Neural progenitor cell (in vitro differentiated cells): ENCODE measurements at regions not wholly inside any gene's neighbourhood (a gene's known extent, or its start where the extent isn't known, plus 50 kb on each side); places are given as distances from the start of the nearest gene placed in this dataset.

Source experiments
- EZH2 ChIP-seq: fragments of 200-600 bp; sonication (generic); IDR thresholded peaks from 2 replicates; pipeline ENCODE4 v1.6.1; 2017; ENCODE audit warnings: antibody characterized with exemption, mild to moderate bottlenecking, moderate library complexity
- TF ChIP-seq, protein P1 (sequence below): fragments of 200-600 bp; sonication (generic); IDR thresholded peaks from 2 replicates; pipeline ENCODE4 v1.5.1; 2017; ENCODE audit warnings: antibody characterized with exemption, mild to moderate bottlenecking

DNA sequence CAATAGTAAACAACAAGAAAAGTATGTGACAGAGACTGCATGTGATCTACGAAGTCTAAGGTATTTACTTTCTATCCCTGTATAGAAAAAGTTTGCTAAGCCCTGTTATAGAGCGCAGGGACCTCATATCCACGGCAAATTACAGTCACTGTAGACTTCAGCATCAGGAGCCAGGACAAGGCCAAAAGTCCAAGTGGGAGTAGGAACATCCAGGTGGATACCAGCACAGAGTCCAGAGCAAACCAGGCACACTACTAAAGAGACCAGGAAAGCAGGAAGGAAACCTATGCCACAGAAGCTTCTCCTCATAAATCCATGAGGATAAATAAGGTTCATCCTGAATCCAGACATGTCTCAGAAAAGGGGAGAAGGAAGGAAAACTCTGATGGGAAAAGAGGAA, 342.2 kb upstream of the HTR2A start:
- TF ChIP-seq, protein P1, sequence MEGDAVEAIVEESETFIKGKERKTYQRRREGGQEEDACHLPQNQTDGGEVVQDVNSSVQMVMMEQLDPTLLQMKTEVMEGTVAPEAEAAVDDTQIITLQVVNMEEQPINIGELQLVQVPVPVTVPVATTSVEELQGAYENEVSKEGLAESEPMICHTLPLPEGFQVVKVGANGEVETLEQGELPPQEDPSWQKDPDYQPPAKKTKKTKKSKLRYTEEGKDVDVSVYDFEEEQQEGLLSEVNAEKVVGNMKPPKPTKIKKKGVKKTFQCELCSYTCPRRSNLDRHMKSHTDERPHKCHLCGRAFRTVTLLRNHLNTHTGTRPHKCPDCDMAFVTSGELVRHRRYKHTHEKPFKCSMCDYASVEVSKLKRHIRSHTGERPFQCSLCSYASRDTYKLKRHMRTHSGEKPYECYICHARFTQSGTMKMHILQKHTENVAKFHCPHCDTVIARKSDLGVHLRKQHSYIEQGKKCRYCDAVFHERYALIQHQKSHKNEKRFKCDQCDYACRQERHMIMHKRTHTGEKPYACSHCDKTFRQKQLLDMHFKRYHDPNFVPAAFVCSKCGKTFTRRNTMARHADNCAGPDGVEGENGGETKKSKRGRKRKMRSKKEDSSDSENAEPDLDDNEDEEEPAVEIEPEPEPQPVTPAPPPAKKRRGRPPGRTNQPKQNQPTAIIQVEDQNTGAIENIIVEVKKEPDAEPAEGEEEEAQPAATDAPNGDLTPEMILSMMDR = no peak
- no peak for TF ChIP-seq EZH2
